Trophoblast cell (in vitro differentiated cells and primary cell): ENCODE measurements at regions not wholly inside any gene's neighbourhood (a gene's known extent, or its start where the extent isn't known, plus 50 kb on each side); places are given as distances from the start of the nearest gene placed in this dataset.
A peak's percentile ranks its signal among the peaks of the same experiment; 100 is the strongest.

Experiments
- DNase-seq, 2 donors: peaks; one replicate each; pipeline ENCODE4 v3.0.0-alpha.2; 2016
- H2AFZ ChIP-seq: 2 replicates; pipeline ENCODE4 v1.6.1; 2013; ENCODE audit warnings: low read length, moderate library complexity, mild to moderate bottlenecking; ENCODE audit not compliant: insufficient read depth, poor library complexity
- H2AK5ac ChIP-seq: 2 replicates; pipeline ENCODE4 v1.6.1; 2013; ENCODE audit warnings: mild to moderate bottlenecking, low read length
- H2BK120ac ChIP-seq: 2 replicates; pipeline ENCODE4 v1.6.1; 2013; ENCODE audit warnings: low read length, mild to moderate bottlenecking, moderate library complexity; ENCODE audit not compliant: insufficient read depth, poor library complexity
- H2BK12ac ChIP-seq: 2 replicates; pipeline ENCODE4 v1.6.1; 2013; ENCODE audit warnings: mild to moderate bottlenecking, low read length, moderate library complexity
- H2BK5ac ChIP-seq: 2 replicates; pipeline ENCODE4 v1.6.1; 2013; ENCODE audit warnings: low read length, low read depth, moderate library complexity, mild to moderate bottlenecking; ENCODE audit not compliant: poor library complexity
- H3K14ac ChIP-seq: 2 replicates; pipeline ENCODE4 v1.6.1; 2013; ENCODE audit warnings: mild to moderate bottlenecking, low read length
- H3K18ac ChIP-seq: 2 replicates; pipeline ENCODE4 v1.6.1; 2013; ENCODE audit warnings: mild to moderate bottlenecking, low read length
- H3K23ac ChIP-seq: 2 replicates; pipeline ENCODE4 v1.6.1; 2013; ENCODE audit warnings: low read length
- H3K27ac ChIP-seq: 2 replicates; pipeline ENCODE4 v1.5.1; 2013; ENCODE audit warnings: low read depth, mild to moderate bottlenecking, inconsistent platforms, low read length, moderate library complexity
- H3K27me3 ChIP-seq: 2 replicates; pipeline ENCODE4 v1.6.1; 2013; ENCODE audit warnings: inconsistent platforms, mild to moderate bottlenecking, low read length, moderate library complexity; ENCODE audit not compliant: insufficient read depth
- H3K36me3 ChIP-seq, 2 experiments: 1 replicate in 1 of 2; 2 replicates in 1 of 2; pipeline ENCODE4 v1.6.1; 2013; ENCODE audit warnings: low read length in 2 of 2, mild to moderate bottlenecking in 2 of 2, moderate library complexity in 1 of 2; ENCODE audit not compliant: insufficient read depth in 2 of 2, control insufficient read depth in 1 of 2
- H3K4ac ChIP-seq: 2 replicates; pipeline ENCODE4 v1.6.1; 2013; ENCODE audit warnings: low read depth, mild to moderate bottlenecking, low read length, moderate library complexity
- H3K4me1 ChIP-seq, 2 experiments: 1 replicate in 1 of 2; 2 replicates in 1 of 2; pipeline ENCODE4 v1.6.1; 2013; ENCODE audit warnings: low read length in 2 of 2, mild to moderate bottlenecking in 2 of 2, moderate library complexity in 1 of 2; ENCODE audit not compliant: insufficient read depth in 2 of 2, control insufficient read depth in 1 of 2
- H3K4me2 ChIP-seq: 2 replicates; pipeline ENCODE4 v1.6.1; 2013; ENCODE audit warnings: inconsistent platforms, mild to moderate bottlenecking, low read length, moderate library complexity
- H3K4me3 ChIP-seq: 2 replicates; pipeline ENCODE4 v1.5.1; 2013; ENCODE audit warnings: mild to moderate bottlenecking, low read depth, low read length, inconsistent platforms
- H3K79me1 ChIP-seq: one replicate; pipeline ENCODE4 v1.6.1; 2013; ENCODE audit warnings: low read length
- H3K79me2 ChIP-seq: 2 replicates; pipeline ENCODE4 v1.6.1; 2013; ENCODE audit warnings: low read length, mild to moderate bottlenecking; ENCODE audit not compliant: control insufficient read depth, insufficient read depth, poor library complexity
- H3K9ac ChIP-seq: 2 replicates; pipeline ENCODE4 v1.6.1; 2013; ENCODE audit warnings: mild to moderate bottlenecking, low read length
- H3K9me3 ChIP-seq: 2 replicates; pipeline ENCODE4 v1.6.1; 2013; ENCODE audit warnings: low read depth, mild to moderate bottlenecking, control low read depth, inconsistent platforms, low read length; ENCODE audit not compliant: insufficient read depth
- H4K12ac ChIP-seq: 2 replicates; pipeline ENCODE4 v1.6.1; 2013; ENCODE audit warnings: low read depth, mild to moderate bottlenecking, low read length, moderate library complexity
- H4K8ac ChIP-seq: 2 replicates; pipeline ENCODE4 v1.6.1; 2013; ENCODE audit warnings: low read depth, mild to moderate bottlenecking, low read length, moderate library complexity
- H4K91ac ChIP-seq: one replicate; pipeline ENCODE4 v1.6.1; 2013; ENCODE audit warnings: low read depth, mild to moderate bottlenecking, low read length, moderate library complexity
- WGBS: extraction: QIAGEN DNeasy Blood & Tissue Kit; methylation state at CpG from one replicate; pipeline ENCODE4 v1.1.7; 2013; ENCODE audit warnings: missing lambda C conversion rate; ENCODE audit not compliant: insufficient read length, insufficient coverage; ENCODE audit errors: extremely low coverage; 5-methylcytosine and 5-hydroxymethylcytosine counted together

DNA sequence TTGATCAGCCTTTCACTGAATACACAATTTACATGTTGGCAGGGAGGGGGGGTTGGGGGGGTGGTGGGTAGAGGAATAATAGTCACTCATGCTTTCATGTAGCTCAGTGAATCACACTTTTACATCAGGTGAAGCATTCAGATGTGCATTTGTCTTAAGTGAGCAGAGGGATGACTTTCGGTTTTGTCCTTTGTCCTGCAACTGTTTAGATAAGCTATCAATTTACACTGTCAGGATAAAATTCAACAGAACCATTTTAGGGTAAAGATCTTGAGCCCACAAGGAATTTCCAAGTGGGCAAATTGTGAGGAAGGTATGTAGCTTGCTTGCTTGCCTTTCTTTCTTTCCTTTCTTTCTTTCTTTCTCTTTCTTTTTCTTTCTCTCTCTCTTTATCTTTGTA is 576.2 kb downstream of the MTRR start:
- DNase-seq: no peak

GRCh38 chr5:8446179-8446578 is 577.2 kb downstream of the MTRR start:
- no peak overlapping the region for H2AFZ ChIP-seq

More for the DNA sequence above, 576.2 kb downstream of the MTRR start:
- Histone ChIP-seq H4K12ac (no peak overlapping the region), H3K4me3 (no peak overlapping the region), H3K18ac (no peak overlapping the region), H3K27ac (no peak overlapping the region), H2AK5ac (no peak overlapping the region), H3K14ac (no peak overlapping the region), H2BK120ac (no peak overlapping the region), H3K23ac (no peak overlapping the region), H3K9me3 (no peaks in the 10 kb centered on the region), H3K79me2 (no peaks in the 10 kb centered on the region), H3K79me1 (no peaks in the 10 kb centered on the region), H3K36me3 (no peaks in the 10 kb centered on the region), H3K4me1 (no peaks in the 10 kb centered on the region), H4K8ac (no peak overlapping the region), H3K4me2 (no peak overlapping the region), H3K27me3 (no peaks in the 10 kb centered on the region), H2BK5ac (no peak overlapping the region), H4K91ac (no peak overlapping the region), H2AFZ (no peak overlapping the region), H3K9ac (no peak overlapping the region), H2BK12ac (no peak overlapping the region), H3K4ac (no peak overlapping the region)
- WGBS: no CpG with 5 or more reads among the region's 1 CpG

GRCh38 chr5:8456846-8457186 is 587.9 kb downstream of the MTRR start:
- Histone ChIP-seq H2BK5ac (no peak overlapping the region), H3K27me3 (no peaks in the 10 kb centered on the region), H3K14ac (no peak overlapping the region), H2BK120ac (no peak overlapping the region), H3K23ac (no peak overlapping the region), H4K91ac (no peak overlapping the region), H3K9me3 (no peaks in the 10 kb centered on the region), H3K4ac (no peak overlapping the region), H3K27ac (peak overlapping the region; percentile 45), H3K18ac (no peak overlapping the region), H3K4me1 (no peaks in the 10 kb centered on the region), H3K9ac (no peak overlapping the region), H3K4me3 (no peak overlapping the region), H2AK5ac (no peak overlapping the region), H2AFZ (no peak overlapping the region), H2BK12ac (no peak overlapping the region), H3K79me1 (peaks cover 2% of the 10 kb centered on the region), H3K36me3 (peaks cover 2 to 4% of the 10 kb centered on the region in 2 experiments), H4K8ac (no peak overlapping the region), H4K12ac (no peak overlapping the region), H3K4me2 (no peak overlapping the region), H3K79me2 (peaks cover 6% of the 10 kb centered on the region)
- WGBS: no CpG with 5 or more reads among the region's 5 CpGs
- no peak for DNase-seq

More at GRCh38 chr5:8446179-8446578, 577.2 kb downstream of the MTRR start:
- WGBS: no CpG with 5 or more reads among the region's 2 CpGs
- Histone ChIP-seq H4K91ac (no peak overlapping the region), H3K27ac (no peak overlapping the region), H3K18ac (no peak overlapping the region), H3K4me1 (no peaks in the 10 kb centered on the region), H3K4me3 (no peak overlapping the region), H3K36me3 (no peaks in the 10 kb centered on the region), H3K9ac (no peak overlapping the region), H3K14ac (no peak overlapping the region), H3K4me2 (no peak overlapping the region), H4K12ac (no peak overlapping the region), H3K4ac (no peak overlapping the region), H3K23ac (no peak overlapping the region), H2BK120ac (no peak overlapping the region), H4K8ac (no peak overlapping the region), H3K79me1 (no peaks in the 10 kb centered on the region), H3K9me3 (no peaks in the 10 kb centered on the region), H2AK5ac (no peak overlapping the region), H2BK12ac (no peak overlapping the region), H2BK5ac (no peak overlapping the region), H3K27me3 (no peaks in the 10 kb centered on the region), H3K79me2 (no peaks in the 10 kb centered on the region)
- DNase-seq: no peak

- Histone ChIP-seq H4K8ac (peak overlapping the region; percentile 91), H4K91ac (peak overlapping the region; percentile 77), H3K4me2 (no peak overlapping the region), H3K18ac (peak overlapping the region; percentile 58), H3K4me1 (no peaks in the 10 kb centered on the region), H2AFZ (peak overlapping the region; percentile 71), H3K27ac (peak overlapping the region; percentile 45), H3K4ac (peak overlapping the region; percentile 77), H3K4me3 (peak overlapping the region; percentile 64), H3K9me3 (no peaks in the 10 kb centered on the region), H2BK120ac (peak overlapping the region; percentile 27), H3K9ac (no peak overlapping the region), H2BK12ac (no peak overlapping the region), H2AK5ac (no peak overlapping the region), H4K12ac (peak overlapping the region; percentile 72), H2BK5ac (peak overlapping the region; percentile 59), H3K14ac (peak overlapping the region; percentile 59), H3K79me1 (peaks cover 2% of the 10 kb centered on the region), H3K27me3 (no peaks in the 10 kb centered on the region), H3K36me3 (peaks cover 2 to 4% of the 10 kb centered on the region in 2 experiments), H3K79me2 (peaks cover 6% of the 10 kb centered on the region), H3K23ac (no peak overlapping the region)
- no CpG with 5 or more reads among the region's 74 CpGs for WGBS
- DNase-seq: peak; percentile 45 to 46
Observed at GRCh38 chr5:8457187-8458037, 588.5 kb downstream of the MTRR start.
